Mucosa of stomach (tissue), 1 donor: ENCODE measurements at regions not wholly inside any gene's neighbourhood (a gene's known extent, or its start where the extent isn't known, plus 50 kb on each side); places are given as distances from the start of the nearest gene placed in this dataset.
"Not testable (repeated sequence)": the region's sequence is repeated elsewhere in the genome, so short reads cannot be mapped to it uniquely, and the experiment has no call there.

ENCODE experiments used
- H3K27me3 ChIP-seq: one replicate; pipeline ENCODE4 v1.7.0; 2013; ENCODE audit warnings: mild to moderate bottlenecking, low read length; ENCODE audit not compliant: control insufficient read depth, insufficient read depth
- H3K36me3 ChIP-seq: one replicate; pipeline ENCODE4 v1.7.0; 2013; ENCODE audit warnings: low read length; ENCODE audit not compliant: control insufficient read depth, insufficient read depth
- H3K4me1 ChIP-seq: one replicate; pipeline ENCODE4 v1.7.0; 2013; ENCODE audit warnings: mild to moderate bottlenecking, low read length; ENCODE audit not compliant: control insufficient read depth, insufficient read depth
- H3K4me3 ChIP-seq: one replicate; pipeline ENCODE4 v1.7.0; 2013; ENCODE audit warnings: low read length
- H3K9ac ChIP-seq: one replicate; pipeline ENCODE4 v1.7.0; 2013; ENCODE audit warnings: mild to moderate bottlenecking, low read length, moderate library complexity
- H3K9me3 ChIP-seq: one replicate; pipeline ENCODE4 v1.7.0; 2013; ENCODE audit warnings: mild to moderate bottlenecking, low read length, moderate library complexity; ENCODE audit not compliant: control insufficient read depth
- donor health status: Pancreatic carcinoma.

GRCh38 chr4:180336494-180337090 lies 1906.6 kb upstream of the TENM3 start:
- H3K9ac ChIP-seq = no peak overlapping the region
- no peak overlapping the region for H3K4me3 ChIP-seq
- H3K27me3 ChIP-seq = no peaks in the 10 kb centered on the region
- no peaks in the 10 kb centered on the region for H3K36me3 ChIP-seq
- no peaks in the 10 kb centered on the region for H3K9me3 ChIP-seq
- no peaks in the 10 kb centered on the region for H3K4me1 ChIP-seq

GRCh38 chr4:180341926-180342325 lies 1901.3 kb upstream of the TENM3 start:
- Histone ChIP-seq H3K9me3 (no peaks in the 10 kb centered on the region), H3K9ac (no peak overlapping the region), H3K4me3 (no peak overlapping the region), H3K27me3 (no peaks in the 10 kb centered on the region), H3K4me1 (no peaks in the 10 kb centered on the region), H3K36me3 (no peaks in the 10 kb centered on the region)

GRCh38 chr4:180350901-180351300 lies 1892.3 kb upstream of the TENM3 start:
- Histone ChIP-seq H3K27me3 (no peaks in the 10 kb centered on the region), H3K4me1 (no peaks in the 10 kb centered on the region), H3K9ac (no peak overlapping the region), H3K36me3 (no peaks in the 10 kb centered on the region), H3K4me3 (no peak overlapping the region), H3K9me3 (no peaks in the 10 kb centered on the region)

GRCh38 chr4:180356766-180357165 lies 1886.4 kb upstream of the TENM3 start:
- H3K9me3 ChIP-seq = no peaks in the 10 kb centered on the region
- no peak overlapping the region for H3K9ac ChIP-seq
- H3K27me3 ChIP-seq = no peaks in the 10 kb centered on the region
- no peak overlapping the region for H3K4me3 ChIP-seq
- no peaks in the 10 kb centered on the region for H3K36me3 ChIP-seq
- H3K4me1 ChIP-seq = no peaks in the 10 kb centered on the region

- not testable (repeated sequence) for H3K4me1 ChIP-seq, H3K4me3 ChIP-seq, H3K36me3 ChIP-seq, H3K9me3 ChIP-seq, H3K9ac ChIP-seq, H3K27me3 ChIP-seq
Observed at GRCh38 chr4:180360113-180360512, 1883.1 kb upstream of the TENM3 start.

- no peaks in the 10 kb centered on the region for H3K27me3 ChIP-seq
- no peak overlapping the region for H3K9ac ChIP-seq
- no peaks in the 10 kb centered on the region for H3K4me1 ChIP-seq
- no peaks in the 10 kb centered on the region for H3K9me3 ChIP-seq
- no peak overlapping the region for H3K4me3 ChIP-seq
- H3K36me3 ChIP-seq = no peaks in the 10 kb centered on the region
Observed at GRCh38 chr4:180363815-180364214, 1879.4 kb upstream of the TENM3 start.

GRCh38 chr4:180372691-180373090 lies 1870.5 kb upstream of the TENM3 start:
- H3K27me3 ChIP-seq = no peaks in the 10 kb centered on the region
- no peak overlapping the region for H3K9ac ChIP-seq
- H3K36me3 ChIP-seq = no peaks in the 10 kb centered on the region
- H3K4me1 ChIP-seq = no peaks in the 10 kb centered on the region
- H3K4me3 ChIP-seq = no peak overlapping the region
- H3K9me3 ChIP-seq = no peaks in the 10 kb centered on the region

DNA sequence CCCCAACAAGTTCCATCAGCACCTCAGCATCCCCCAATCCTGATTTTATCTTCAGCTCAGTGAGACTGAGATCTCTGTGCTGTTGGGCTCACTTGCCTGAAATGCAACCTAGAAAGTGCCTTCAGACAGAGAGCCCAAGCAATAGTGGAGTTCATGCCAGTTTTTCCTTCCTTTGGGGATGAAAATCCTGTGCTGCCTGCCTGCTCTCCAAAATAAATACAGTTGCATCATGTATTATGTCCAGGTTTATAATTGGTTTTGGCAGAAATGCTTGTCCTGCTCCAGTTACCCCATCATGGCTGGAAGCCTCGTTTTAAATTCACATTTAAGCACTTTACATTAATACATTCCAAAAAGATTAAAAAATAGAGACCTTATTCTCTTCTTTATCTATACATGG lies 1865.5 kb upstream of the TENM3 start:
- H3K4me1 ChIP-seq = no peaks in the 10 kb centered on the region
- H3K9me3 ChIP-seq = no peaks in the 10 kb centered on the region
- H3K36me3 ChIP-seq = no peaks in the 10 kb centered on the region
- H3K9ac ChIP-seq = no peak overlapping the region
- no peak overlapping the region for H3K4me3 ChIP-seq
- no peaks in the 10 kb centered on the region for H3K27me3 ChIP-seq

- H3K4me3 ChIP-seq = no peak overlapping the region
- no peaks in the 10 kb centered on the region for H3K9me3 ChIP-seq
- H3K36me3 ChIP-seq = no peaks in the 10 kb centered on the region
- H3K4me1 ChIP-seq = no peaks in the 10 kb centered on the region
- no peak overlapping the region for H3K9ac ChIP-seq
- no peaks in the 10 kb centered on the region for H3K27me3 ChIP-seq
Observed at GRCh38 chr4:180380733-180381132, 1862.5 kb upstream of the TENM3 start.

DNA sequence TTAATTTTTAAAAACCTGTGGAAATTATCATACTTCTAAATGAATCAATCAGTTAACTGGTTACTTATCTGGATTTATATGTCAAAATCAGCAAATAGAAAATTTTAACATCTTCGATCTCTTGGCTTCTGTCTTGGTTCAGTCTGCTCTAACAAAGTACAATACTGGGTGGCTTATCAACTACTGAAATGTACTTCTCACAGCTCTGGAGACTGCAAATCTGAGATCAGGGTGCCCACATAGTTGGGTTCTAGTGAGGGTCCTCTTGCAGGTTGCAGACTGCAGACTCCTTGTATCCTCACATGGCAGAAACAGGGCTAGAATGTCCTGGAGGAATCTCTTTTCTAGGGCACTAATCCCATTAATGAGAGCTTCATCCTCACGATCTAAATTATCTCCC lies 1851.6 kb upstream of the TENM3 start:
- Histone ChIP-seq H3K9me3 (no peaks in the 10 kb centered on the region), H3K36me3 (no peaks in the 10 kb centered on the region), H3K4me1 (no peaks in the 10 kb centered on the region), H3K9ac (no peak overlapping the region), H3K27me3 (no peaks in the 10 kb centered on the region), H3K4me3 (no peak overlapping the region)

DNA sequence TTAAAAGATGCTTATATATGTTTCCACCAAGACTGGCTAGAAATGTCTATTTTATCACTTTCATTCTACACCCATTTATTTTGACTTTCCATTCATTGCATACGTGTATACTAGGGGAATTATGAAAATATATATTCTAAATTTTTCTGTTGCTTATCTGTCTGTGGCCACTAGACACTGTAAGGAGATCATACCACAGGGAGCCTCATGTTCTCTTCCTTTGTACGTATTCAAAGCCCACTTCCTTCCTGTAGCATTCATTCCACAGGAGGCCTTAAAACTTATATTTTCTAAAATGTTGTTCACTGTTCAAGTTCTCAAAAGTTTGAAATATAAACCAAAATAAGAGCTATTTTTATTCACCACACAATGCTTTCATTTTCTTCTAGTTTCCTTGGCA lies 1848.9 kb upstream of the TENM3 start:
- no peak overlapping the region for H3K4me3 ChIP-seq

DNA sequence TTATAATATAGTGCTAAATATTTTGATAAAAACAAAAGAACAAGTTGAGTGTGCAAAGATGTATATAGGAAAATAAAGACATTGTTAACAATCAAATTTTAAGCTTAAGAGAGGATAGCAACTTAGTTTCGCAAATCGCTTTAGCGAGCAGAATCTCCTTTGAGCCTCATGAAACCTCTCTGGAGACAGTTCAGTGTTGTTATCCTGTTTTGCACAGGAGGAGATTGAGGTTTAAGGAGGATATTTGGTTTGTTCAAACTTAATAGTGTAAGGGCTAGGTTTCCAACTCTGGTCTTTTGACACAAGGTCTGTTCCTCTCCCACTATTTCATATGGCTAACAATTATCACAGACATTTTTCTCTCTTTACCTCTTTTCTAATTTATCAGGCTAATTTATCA lies 1848.5 kb upstream of the TENM3 start:
- H3K27me3 ChIP-seq = no peaks in the 10 kb centered on the region
- H3K4me3 ChIP-seq = no peak overlapping the region
- no peaks in the 10 kb centered on the region for H3K4me1 ChIP-seq
- H3K9ac ChIP-seq = no peak overlapping the region
- no peaks in the 10 kb centered on the region for H3K36me3 ChIP-seq
- H3K9me3 ChIP-seq = no peaks in the 10 kb centered on the region

More for the DNA sequence above, 1848.9 kb upstream of the TENM3 start:
- Histone ChIP-seq H3K4me1 (no peaks in the 10 kb centered on the region), H3K9ac (no peak overlapping the region), H3K9me3 (no peaks in the 10 kb centered on the region), H3K36me3 (no peaks in the 10 kb centered on the region), H3K27me3 (no peaks in the 10 kb centered on the region)

DNA sequence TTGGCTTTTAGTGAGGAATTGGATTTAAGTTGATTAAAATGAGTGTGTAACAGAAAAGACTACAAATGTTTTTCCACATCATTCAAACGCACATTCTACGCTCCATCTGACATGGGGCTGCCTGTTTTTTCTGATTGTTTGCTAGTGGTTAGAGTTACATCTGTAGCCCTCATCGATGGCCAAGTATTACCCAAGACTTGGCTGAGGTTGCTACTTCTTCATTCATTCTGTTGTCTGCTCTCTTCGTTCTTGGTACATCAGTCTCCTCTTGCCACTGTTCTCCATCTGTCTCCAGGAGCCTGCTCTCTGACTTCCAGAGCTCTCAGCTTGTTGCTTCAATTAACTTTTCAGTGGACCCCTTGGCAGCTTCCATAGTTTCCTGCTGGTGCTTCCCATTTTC lies 1844.6 kb upstream of the TENM3 start:
- Histone ChIP-seq H3K36me3 (no peaks in the 10 kb centered on the region), H3K9ac (no peak overlapping the region), H3K9me3 (no peaks in the 10 kb centered on the region), H3K27me3 (no peaks in the 10 kb centered on the region), H3K4me1 (no peaks in the 10 kb centered on the region), H3K4me3 (no peak overlapping the region)
